ENCODE measurements at regions not wholly inside any gene's neighbourhood (a gene's known extent, or its start where the extent isn't known, plus 50 kb on each side); places are given as distances from the start of the nearest gene placed in this dataset.

- TF ChIP-seq CTCF (IDR thresholded peaks at IDR 0.05) (no peak), SREBF2 (IDR thresholded peaks at IDR 0.05) (no peak), MYC (IDR thresholded peaks at IDR 0.05; ENCODE audit: borderline replicate concordance, low read length) (no peak), NFE2L2 (conservative IDR thresholded peaks at IDR 0.05; ENCODE audit: low read length) (no peak), RNF2 (IDR thresholded peaks at IDR 0.05; ENCODE audit: borderline replicate concordance, low read depth) (no peak), ELK1 (IDR thresholded peaks at IDR 0.05; ENCODE audit: low read depth, low read length) (no peak), PBX3 (IDR thresholded peaks at IDR 0.05) (no peak), CHD2 (IDR thresholded peaks at IDR 0.05; ENCODE audit: low read length, partially characterized antibody) (no peak), RCOR1 (IDR thresholded peaks at IDR 0.05; ENCODE audit: low read depth, low read length) (no peak), CEBPB (IDR thresholded peaks at IDR 0.05) (no peak)
Observed at GRCh38 chr12:78560633-78561032, 303.9 kb upstream of the SYT1 start.
